AG10803 (cell line): ENCODE measurements at regions not wholly inside any gene's neighbourhood (a gene's known extent, or its start where the extent isn't known, plus 50 kb on each side); places are given as distances from the start of the nearest gene placed in this dataset.
"Not testable (repeated sequence)": the region's sequence is repeated elsewhere in the genome, so short reads cannot be mapped to it uniquely, and the experiment has no call there.

Experiments
- DNase-seq: peaks from one replicate; pipeline ENCODE4 v3.0.0; 2010; ENCODE audit warnings: low read depth
- H3K4me3 ChIP-seq: 2 replicates; pipeline ENCODE4 v1.5.1; 2011; ENCODE audit warnings: mild to moderate bottlenecking, low read length, control low read depth
- TF ChIP-seq, protein P1 (sequence below): conservative IDR thresholded peaks from 2 replicates; pipeline ENCODE4 v1.5.1; 2011; ENCODE audit warnings: mild to moderate bottlenecking, low read length, control low read depth, inconsistent platforms

DNA sequence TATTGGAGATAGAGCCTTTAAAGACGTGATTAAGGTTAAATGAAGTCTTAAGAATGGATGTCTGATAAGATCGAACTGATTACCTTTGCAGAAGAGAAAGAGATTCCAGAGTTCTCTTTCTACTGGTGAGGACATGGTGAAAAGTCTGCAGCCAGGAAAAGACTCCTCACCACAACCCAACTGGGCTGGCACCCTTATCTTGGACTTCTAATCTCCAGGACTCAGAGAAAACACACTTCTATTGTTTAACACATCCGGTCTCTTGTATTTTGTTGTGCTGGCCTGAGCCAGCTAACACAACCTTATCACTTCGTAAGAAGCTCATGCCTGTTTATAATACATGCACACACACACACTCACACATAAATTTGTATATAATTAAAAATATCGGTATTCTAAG is 489.1 kb downstream of the PRDM9 start:
- no peak overlapping the region for H3K4me3 ChIP-seq
- TF ChIP-seq, protein P1, sequence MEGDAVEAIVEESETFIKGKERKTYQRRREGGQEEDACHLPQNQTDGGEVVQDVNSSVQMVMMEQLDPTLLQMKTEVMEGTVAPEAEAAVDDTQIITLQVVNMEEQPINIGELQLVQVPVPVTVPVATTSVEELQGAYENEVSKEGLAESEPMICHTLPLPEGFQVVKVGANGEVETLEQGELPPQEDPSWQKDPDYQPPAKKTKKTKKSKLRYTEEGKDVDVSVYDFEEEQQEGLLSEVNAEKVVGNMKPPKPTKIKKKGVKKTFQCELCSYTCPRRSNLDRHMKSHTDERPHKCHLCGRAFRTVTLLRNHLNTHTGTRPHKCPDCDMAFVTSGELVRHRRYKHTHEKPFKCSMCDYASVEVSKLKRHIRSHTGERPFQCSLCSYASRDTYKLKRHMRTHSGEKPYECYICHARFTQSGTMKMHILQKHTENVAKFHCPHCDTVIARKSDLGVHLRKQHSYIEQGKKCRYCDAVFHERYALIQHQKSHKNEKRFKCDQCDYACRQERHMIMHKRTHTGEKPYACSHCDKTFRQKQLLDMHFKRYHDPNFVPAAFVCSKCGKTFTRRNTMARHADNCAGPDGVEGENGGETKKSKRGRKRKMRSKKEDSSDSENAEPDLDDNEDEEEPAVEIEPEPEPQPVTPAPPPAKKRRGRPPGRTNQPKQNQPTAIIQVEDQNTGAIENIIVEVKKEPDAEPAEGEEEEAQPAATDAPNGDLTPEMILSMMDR: no peak
- no peak for DNase-seq

DNA sequence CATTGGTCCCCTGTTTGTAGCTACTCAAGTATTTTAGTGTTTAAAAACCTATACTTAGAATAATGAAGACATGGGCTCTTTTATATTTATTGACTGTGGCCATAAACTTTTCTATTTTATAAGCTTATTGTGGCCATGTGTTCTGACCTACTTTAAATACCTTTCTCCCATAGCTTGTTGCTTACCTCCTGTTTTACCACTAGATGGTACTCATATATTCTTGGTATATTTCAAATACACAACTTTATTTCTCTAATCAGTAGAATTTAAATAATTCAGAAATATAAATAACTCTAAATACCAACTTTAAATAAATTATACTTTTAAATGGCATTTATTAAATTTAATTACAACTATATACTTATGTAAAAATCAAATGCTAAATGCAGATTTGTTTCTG is 498.0 kb downstream of the PRDM9 start:
- no peak for DNase-seq
- TF ChIP-seq, protein P1: no peak; the same call in 1 of the 2 replicates
- no peak overlapping the region for H3K4me3 ChIP-seq

DNA sequence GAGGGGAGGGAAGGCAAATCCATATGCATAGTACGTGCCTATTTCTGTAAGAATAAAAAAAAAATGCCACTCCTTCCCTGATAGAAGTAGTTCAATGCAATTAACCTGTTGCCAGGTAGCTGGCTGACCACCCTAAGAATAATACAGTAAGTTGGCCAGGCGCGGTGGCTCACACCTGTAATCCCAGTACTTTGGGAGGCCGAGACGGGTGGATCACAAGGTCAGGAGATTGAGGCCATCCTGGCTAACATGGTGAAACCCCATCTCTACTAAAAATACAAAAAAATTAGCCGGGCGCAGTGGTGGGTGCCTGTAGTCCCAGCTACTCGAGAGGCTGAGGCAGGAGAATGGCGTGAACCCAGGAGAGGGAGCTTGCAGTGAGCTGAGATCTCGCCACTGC is 510.3 kb downstream of the PRDM9 start:
- not testable (repeated sequence) for DNase-seq

DNA sequence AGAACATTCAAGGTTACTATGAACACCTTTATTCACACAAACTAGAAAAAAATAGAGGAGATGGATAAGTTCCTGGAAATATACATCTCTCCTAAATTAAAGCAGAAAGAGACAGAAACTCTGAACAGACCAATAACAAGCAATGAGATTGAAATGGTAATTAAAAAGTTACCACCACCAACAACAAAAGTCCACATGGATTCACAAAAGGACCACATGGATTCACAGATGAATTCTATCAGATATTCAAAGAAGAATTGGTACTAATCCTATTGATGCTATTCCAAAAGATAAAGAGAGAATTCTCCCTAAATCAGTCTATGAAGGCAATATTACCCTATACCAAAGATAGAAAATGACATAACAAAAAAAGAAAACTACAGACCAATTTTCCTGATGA is 518.9 kb downstream of the PRDM9 start:
- no peak overlapping the region for H3K4me3 ChIP-seq
- TF ChIP-seq, protein P1: no peak
- no peak for DNase-seq

More for the DNA sequence above, 510.3 kb downstream of the PRDM9 start:
- not testable (repeated sequence) for H3K4me3 ChIP-seq

DNA sequence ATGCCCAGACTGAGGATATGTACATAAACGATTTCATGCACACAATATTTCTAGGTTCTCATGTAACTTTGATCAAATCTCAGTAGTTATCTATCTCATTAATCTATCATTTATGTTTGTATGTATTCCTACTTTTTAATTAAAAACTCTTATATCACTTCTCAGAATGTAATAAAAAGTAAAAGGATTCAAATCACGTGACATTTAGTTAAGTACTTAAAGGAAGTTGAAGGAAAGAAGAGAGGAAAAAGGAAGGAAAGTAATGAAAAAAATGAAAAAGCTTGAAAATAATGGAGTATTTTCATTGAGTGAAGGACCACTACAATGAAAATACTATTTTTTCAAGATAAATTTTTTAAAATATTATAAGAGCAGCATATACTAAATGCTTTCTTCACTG is 535.3 kb downstream of the PRDM9 start:
- no peak for DNase-seq
- TF ChIP-seq, protein P1: no peak
- H3K4me3 ChIP-seq: no peak overlapping the region

DNA sequence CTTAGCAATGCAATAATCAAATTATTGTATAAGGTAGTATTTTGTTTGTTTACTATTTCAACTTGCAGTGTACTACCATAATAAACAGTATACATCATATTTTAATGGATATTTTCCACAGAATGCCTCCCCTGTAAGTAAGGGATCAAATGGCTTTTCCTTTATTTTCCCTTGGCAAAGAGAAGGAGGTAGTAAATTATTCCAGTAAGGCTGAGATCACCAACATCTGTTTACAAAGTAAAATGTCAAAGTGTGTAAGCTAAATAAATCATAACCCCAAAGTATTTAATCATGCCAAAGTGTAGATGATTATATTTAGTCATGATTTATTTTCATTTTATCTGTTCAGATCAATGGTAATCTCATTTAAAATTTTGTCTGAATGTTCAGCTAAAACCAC is 537.6 kb downstream of the PRDM9 start:
- TF ChIP-seq, protein P1: no peak
- DNase-seq: no peak
- H3K4me3 ChIP-seq: no peak overlapping the region

DNA sequence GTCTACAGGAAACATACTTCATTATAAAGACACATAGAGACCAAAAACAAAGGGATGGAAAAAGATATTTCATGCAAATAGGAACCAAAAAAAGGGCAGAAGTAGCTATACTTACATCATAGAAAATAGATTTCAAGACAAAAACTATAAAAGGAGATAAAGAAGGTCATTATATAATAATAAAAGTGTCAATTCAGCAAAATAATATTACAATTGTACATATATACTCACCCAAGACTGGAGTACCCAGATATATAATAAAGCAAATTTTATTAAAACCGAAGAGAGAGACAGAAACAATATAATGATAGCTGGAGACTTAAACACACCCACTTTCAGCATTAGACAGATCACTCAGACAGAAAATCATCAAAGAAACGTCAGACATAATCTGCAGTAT is 546.3 kb downstream of the PRDM9 start:
- TF ChIP-seq, protein P1: no peak
- no peak overlapping the region for H3K4me3 ChIP-seq
- DNase-seq: no peak

DNA sequence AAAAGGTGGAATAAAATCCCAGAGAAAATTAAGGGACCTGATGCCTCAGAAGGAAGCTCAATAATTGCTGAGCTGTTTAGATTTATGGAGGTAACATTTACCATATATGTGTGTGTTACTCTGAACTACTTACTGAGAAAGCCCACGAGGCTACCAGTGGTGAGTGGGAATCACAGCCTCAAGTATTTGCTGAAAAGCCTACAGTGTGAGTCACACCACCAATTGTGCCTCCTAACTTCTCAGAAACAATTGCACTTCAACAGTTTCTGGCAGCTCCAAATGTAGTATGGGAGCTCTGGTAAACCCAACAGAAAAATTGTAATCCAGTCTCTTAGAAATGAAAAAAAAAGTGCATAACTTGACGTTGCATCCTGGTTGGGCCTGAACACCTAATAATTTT is 551.6 kb downstream of the PRDM9 start:
- DNase-seq: no peak
- no peak overlapping the region for H3K4me3 ChIP-seq
- TF ChIP-seq, protein P1: no peak
